ENCODE measurements at regions not wholly inside any gene's neighbourhood (a gene's known extent, or its start where the extent isn't known, plus 50 kb on each side); places are given as distances from the start of the nearest gene placed in this dataset.

DNA sequence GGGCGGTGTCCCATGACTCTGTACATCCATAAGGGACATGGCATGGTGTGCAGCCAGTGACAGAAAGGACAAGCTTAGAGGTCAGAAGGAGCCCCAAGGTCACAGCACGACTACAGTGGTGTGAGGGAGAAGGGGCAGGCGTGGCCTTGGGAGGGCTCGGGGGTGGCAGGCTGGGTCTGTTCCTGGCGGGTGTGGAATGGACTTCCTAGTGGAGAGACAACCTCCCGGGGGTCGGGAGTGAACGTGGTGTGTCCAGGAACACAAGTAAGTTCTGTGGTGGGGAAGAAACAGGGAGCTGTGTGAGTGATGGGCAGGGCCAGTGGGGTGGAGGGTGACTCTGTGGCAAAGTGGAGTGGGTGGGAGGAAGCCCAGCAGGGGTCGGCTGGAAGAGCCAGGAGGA is 279.3 kb downstream of the TEX29 start:
- TF ChIP-seq, protein P1, sequence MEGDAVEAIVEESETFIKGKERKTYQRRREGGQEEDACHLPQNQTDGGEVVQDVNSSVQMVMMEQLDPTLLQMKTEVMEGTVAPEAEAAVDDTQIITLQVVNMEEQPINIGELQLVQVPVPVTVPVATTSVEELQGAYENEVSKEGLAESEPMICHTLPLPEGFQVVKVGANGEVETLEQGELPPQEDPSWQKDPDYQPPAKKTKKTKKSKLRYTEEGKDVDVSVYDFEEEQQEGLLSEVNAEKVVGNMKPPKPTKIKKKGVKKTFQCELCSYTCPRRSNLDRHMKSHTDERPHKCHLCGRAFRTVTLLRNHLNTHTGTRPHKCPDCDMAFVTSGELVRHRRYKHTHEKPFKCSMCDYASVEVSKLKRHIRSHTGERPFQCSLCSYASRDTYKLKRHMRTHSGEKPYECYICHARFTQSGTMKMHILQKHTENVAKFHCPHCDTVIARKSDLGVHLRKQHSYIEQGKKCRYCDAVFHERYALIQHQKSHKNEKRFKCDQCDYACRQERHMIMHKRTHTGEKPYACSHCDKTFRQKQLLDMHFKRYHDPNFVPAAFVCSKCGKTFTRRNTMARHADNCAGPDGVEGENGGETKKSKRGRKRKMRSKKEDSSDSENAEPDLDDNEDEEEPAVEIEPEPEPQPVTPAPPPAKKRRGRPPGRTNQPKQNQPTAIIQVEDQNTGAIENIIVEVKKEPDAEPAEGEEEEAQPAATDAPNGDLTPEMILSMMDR (IDR thresholded peaks at IDR 0.05; ENCODE audit: low read depth, low read length, poor library complexity, severe bottlenecking), result no peak
- no peak for TF ChIP-seq EZH2phosphoT487 (IDR thresholded peaks at IDR 0.05; ENCODE audit: borderline replicate concordance, low read length)

Measured in DOHH2 (cell line).